Activated B cell treated with CpG ODN at 0.5 μM for 24 hours (primary cell): ENCODE measurements at regions not wholly inside any gene's neighbourhood (a gene's known extent, or its start where the extent isn't known, plus 50 kb on each side); places are given as distances from the start of the nearest gene placed in this dataset.

ENCODE experiments used
- ATAC-seq: fragments of 200-7000 bp; cut with Tn5 transposase; one replicate; pipeline ENCODE4 v1.10.0; 2021; ENCODE audit warnings: low read depth, mild to moderate bottlenecking, moderate library complexity
- CTCF ChIA-PET: fragments of 350-600 bp; sonication (Branson Sonifier 250); formaldehyde crosslinking; loops from one replicate; lab custom pipeline; 2021; ENCODE audit warnings: antibody characterized with exemption; lab: Charles Lee
- POLR2A ChIA-PET: fragments of 350-600 bp; sonication (Branson Sonifier 250); formaldehyde crosslinking; loops from one replicate; lab custom pipeline; 2021; ENCODE audit warnings: antibody characterized with exemption; lab: Charles Lee
- DNase-seq: peaks from one replicate; pipeline ENCODE4 v3.0.0; 2022
- H3K27ac Mint-ChIP-seq: one replicate; pipeline ENCODE4 v1.8.0; 2020; ENCODE audit warnings: mixed read lengths
- H3K27me3 Mint-ChIP-seq: one replicate; pipeline ENCODE4 v1.8.0; 2021; ENCODE audit warnings: mixed read lengths
- H3K36me3 Mint-ChIP-seq: one replicate; pipeline ENCODE4 v1.8.0; 2021; ENCODE audit warnings: low read depth, mixed read lengths
- H3K4me1 Mint-ChIP-seq: one replicate; pipeline ENCODE4 v1.8.0; 2021; ENCODE audit warnings: mixed read lengths
- H3K4me3 Mint-ChIP-seq: one replicate; pipeline ENCODE4 v1.8.0; 2020; ENCODE audit warnings: mild to moderate bottlenecking, mixed read lengths
- H3K9me3 Mint-ChIP-seq: one replicate; pipeline ENCODE4 v1.8.0; 2020; ENCODE audit warnings: mixed read lengths
- intact Hi-C: fragments of 100-400 bp; cut with micrococcal nuclease; formaldehyde crosslinking; loops from one replicate; pipeline ENCODE4 v1.15.1; 2024
- TF ChIP-seq, protein P1 (sequence below): fragments of 200-600 bp; IDR thresholded peaks from one replicate; pipeline ENCODE4 v1.8.0; 2022; ENCODE audit warnings: antibody characterized with exemption, mild to moderate bottlenecking

DNA sequence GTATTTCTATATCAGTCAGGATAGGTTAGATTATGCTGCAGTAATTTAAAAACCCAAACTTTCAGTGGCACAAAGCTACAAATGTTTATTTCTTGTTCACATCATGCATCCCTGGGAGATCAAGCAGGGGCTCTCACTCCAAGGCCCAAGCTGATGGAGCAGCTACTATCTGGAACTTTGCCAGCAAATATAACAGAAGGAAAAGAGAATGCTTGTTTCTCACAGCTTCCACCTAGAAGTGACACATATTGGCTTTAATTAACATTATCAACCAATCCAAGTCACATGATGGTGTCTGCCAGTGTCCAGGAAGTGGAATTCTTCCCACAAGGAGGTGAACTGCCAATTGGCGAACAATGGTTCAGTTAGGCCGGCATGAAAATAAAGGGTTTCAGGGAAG is 306.9 kb downstream of the BCL11A start:
- no peak for ATAC-seq
- POLR2A ChIA-PET = interaction anchor here (1.3 kb wide), 1 partner anchor 11 kb away, joined by 3 read pairs; no protein-coding TSS in a partner anchor
- Mint-ChIP-seq H3K36me3 (peaks cover 2% of the 10 kb centered on the region), H3K4me1 (no peaks in the 10 kb centered on the region), H3K9me3 (peaks cover 12% of the 10 kb centered on the region), H3K27ac (no peak overlapping the region), H3K4me3 (no peak overlapping the region), H3K27me3 (no peaks in the 10 kb centered on the region)
- intact Hi-C loops = no loop called here
- CTCF ChIA-PET = no interaction called here
- DNase-seq = no peak
- TF ChIP-seq, protein P1, sequence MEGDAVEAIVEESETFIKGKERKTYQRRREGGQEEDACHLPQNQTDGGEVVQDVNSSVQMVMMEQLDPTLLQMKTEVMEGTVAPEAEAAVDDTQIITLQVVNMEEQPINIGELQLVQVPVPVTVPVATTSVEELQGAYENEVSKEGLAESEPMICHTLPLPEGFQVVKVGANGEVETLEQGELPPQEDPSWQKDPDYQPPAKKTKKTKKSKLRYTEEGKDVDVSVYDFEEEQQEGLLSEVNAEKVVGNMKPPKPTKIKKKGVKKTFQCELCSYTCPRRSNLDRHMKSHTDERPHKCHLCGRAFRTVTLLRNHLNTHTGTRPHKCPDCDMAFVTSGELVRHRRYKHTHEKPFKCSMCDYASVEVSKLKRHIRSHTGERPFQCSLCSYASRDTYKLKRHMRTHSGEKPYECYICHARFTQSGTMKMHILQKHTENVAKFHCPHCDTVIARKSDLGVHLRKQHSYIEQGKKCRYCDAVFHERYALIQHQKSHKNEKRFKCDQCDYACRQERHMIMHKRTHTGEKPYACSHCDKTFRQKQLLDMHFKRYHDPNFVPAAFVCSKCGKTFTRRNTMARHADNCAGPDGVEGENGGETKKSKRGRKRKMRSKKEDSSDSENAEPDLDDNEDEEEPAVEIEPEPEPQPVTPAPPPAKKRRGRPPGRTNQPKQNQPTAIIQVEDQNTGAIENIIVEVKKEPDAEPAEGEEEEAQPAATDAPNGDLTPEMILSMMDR = no peak

- Mint-ChIP-seq H3K4me3 (no peak overlapping the region), H3K27ac (no peak overlapping the region), H3K9me3 (peaks cover 17% of the 10 kb centered on the region), H3K4me1 (peaks cover 13% of the 10 kb centered on the region), H3K27me3 (no peaks in the 10 kb centered on the region), H3K36me3 (peaks cover 6% of the 10 kb centered on the region)
- TF ChIP-seq, protein P1 = no peak
- DNase-seq (no peak), ATAC-seq (no peak)
- intact Hi-C loops = no loop called here
- CTCF ChIA-PET = no interaction called here
- POLR2A ChIA-PET = interaction anchor here (0.5 to 0.7 kb wide), 2 partner anchors 319 to 418 kb away, joined by 3 read pairs; partner anchors contain the start of gene BCL11A
Measured at GRCh38 chr2:60234274-60234986, 319.0 kb downstream of the BCL11A start.

GRCh38 chr2:60230596-60230995 is 322.9 kb downstream of the BCL11A start:
- Mint-ChIP-seq H3K27me3 (no peaks in the 10 kb centered on the region), H3K9me3 (peaks cover 17% of the 10 kb centered on the region), H3K4me1 (peaks cover 27% of the 10 kb centered on the region), H3K4me3 (no peak overlapping the region), H3K27ac (no peak overlapping the region), H3K36me3 (peaks cover 6% of the 10 kb centered on the region)
- no peak for ATAC-seq
- intact Hi-C loops = no loop called here
- CTCF ChIA-PET = no interaction called here
- POLR2A ChIA-PET = no interaction called here
- TF ChIP-seq, protein P1 = no peak
- DNase-seq = no peak

- no peak for ATAC-seq
- TF ChIP-seq, protein P1 = no peak
Measured at GRCh38 chr2:60230037-60230436, 323.4 kb downstream of the BCL11A start.

GRCh38 chr2:60226943-60227342 is 326.5 kb downstream of the BCL11A start:
- Mint-ChIP-seq H3K27me3 (no peaks in the 10 kb centered on the region), H3K36me3 (peaks cover 3% of the 10 kb centered on the region), H3K9me3 (peaks cover 3% of the 10 kb centered on the region), H3K27ac (no peak overlapping the region), H3K4me3 (no peak overlapping the region), H3K4me1 (peaks cover 27% of the 10 kb centered on the region)
- TF ChIP-seq, protein P1 = no peak
- ATAC-seq = no peak
- ChIA-PET POLR2A (interaction anchor here (0.6 kb wide), 1 partner anchor 1626 kb away, joined by 11 read pairs; no protein-coding TSS in a partner anchor), CTCF (no interaction called here)
- DNase-seq = no peak
- intact Hi-C loops = no loop called here

More at GRCh38 chr2:60230037-60230436, 323.4 kb downstream of the BCL11A start:
- Mint-ChIP-seq H3K4me3 (no peak overlapping the region), H3K27ac (no peak overlapping the region), H3K9me3 (peaks cover 15% of the 10 kb centered on the region), H3K4me1 (peaks cover 27% of the 10 kb centered on the region), H3K27me3 (no peaks in the 10 kb centered on the region), H3K36me3 (peaks cover 6% of the 10 kb centered on the region)
- DNase-seq = no peak
- POLR2A ChIA-PET = no interaction called here
- CTCF ChIA-PET = no interaction called here
- intact Hi-C loops = no loop called here
